H54 (cell line): ENCODE measurements at regions not wholly inside any gene's neighbourhood (a gene's known extent, or its start where the extent isn't known, plus 50 kb on each side); places are given as distances from the start of the nearest gene placed in this dataset.
A peak's percentile ranks its signal among the peaks of the same experiment; 100 is the strongest.
"Not testable (repeated sequence)": the region's sequence is repeated elsewhere in the genome, so short reads cannot be mapped to it uniquely, and the experiment has no call there.

ENCODE experiments used
- DNase-seq: peaks from one replicate; pipeline ENCODE4 v3.0.0; 2011; ENCODE audit warnings: low spot score, mixed read lengths; ENCODE audit not compliant: insufficient read length
- FAIRE-seq: peaks from 3 replicates; lab custom pipeline; 2011; peaks lifted over from hg19 to GRCh38; lab: Jason Lieb, UNC
- POLR2A ChIP-seq: IDR thresholded peaks from 2 replicates; pipeline ENCODE4 v1.6.1; 2011; ENCODE audit warnings: low read depth, mild to moderate bottlenecking, low read length

DNA sequence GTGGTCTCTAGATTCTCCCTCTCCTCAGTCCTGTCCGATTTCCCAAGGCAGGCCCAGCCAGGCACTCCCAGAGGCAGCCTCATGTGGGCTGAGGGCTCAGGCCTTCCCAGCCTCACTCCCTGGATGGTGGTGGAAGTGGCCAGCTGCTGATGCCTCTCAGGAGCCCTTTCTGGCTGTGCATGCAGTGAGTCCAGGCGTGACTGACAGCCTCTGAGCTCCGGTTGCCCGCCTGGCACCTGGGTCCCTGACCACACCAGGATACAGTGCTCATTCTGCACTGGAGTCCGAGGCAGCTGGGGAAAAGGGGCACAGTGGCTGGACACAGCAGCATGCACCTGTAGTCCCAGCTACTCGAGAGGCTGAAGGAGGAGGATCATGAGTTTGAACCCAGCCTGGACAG lies 132.6 kb downstream of the CUL2 start:
- DNase-seq, result no peak
- TF ChIP-seq POLR2A, result no peak
- FAIRE-seq, result no peak

DNA sequence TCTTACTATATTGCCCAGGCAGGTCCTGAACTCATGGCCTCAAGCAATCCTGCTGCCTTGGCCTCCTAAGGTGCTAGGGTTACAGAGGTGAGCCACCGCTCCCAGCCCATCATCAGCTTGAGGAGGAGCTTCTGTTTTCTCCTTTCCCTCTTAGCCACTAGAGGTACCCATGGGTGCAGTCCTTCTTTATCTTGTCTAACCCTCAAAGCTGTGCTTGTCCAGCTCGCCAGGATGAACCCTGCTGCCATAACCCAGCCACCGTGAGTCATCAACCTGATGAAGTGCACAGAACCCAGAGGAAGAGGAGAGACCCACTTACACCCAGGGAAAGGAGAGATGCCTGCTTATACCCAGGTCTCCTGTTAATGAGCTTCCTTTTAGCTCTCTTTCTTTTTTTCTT lies 133.4 kb downstream of the CUL2 start:
- DNase-seq (no peak), FAIRE-seq (no peak)
- TF ChIP-seq POLR2A, result no peak

DNA sequence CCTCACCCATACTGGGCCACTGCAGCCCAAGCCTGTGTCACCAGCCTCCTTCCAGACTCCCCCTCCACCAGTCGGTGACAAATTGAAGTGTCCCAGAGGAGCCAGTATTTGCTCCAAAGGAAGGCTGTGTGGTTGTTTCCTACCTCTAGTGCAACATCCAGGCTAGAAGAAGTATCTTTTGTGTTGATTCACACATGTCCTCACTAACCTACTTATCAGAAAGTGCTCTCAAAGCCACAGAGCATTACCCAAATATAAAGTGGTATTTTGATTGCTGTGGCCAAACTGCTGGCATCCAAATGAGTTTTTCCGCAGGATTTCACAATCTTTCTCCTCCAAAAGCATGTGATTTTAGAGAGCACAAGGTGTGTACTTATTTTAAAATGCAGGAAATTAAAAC lies 134.8 kb downstream of the CUL2 start:
- FAIRE-seq (no peak), DNase-seq (no peak)
- no peak for TF ChIP-seq POLR2A

DNA sequence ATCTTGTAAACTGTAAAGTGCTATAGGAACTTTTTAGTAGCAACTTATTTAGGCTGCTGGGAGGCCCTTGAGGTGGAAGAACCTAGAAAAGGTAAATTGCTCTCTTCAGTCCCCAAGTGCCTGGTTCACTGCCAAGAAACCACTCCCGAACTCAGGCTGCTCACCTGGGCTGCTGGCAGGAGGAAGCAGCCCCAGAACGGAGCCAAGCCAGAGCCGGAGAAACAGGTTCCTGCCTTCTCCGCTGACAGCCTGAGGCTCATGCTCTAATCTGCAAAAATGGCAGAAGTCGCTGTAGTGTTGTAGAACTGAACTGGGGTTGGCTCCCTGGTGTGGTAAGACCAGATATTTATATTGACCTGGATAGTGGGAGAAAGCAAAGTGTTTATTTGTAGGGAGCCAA lies 136.0 kb downstream of the CUL2 start:
- no peak for FAIRE-seq
- no peak for TF ChIP-seq POLR2A
- DNase-seq, result no peak

DNA sequence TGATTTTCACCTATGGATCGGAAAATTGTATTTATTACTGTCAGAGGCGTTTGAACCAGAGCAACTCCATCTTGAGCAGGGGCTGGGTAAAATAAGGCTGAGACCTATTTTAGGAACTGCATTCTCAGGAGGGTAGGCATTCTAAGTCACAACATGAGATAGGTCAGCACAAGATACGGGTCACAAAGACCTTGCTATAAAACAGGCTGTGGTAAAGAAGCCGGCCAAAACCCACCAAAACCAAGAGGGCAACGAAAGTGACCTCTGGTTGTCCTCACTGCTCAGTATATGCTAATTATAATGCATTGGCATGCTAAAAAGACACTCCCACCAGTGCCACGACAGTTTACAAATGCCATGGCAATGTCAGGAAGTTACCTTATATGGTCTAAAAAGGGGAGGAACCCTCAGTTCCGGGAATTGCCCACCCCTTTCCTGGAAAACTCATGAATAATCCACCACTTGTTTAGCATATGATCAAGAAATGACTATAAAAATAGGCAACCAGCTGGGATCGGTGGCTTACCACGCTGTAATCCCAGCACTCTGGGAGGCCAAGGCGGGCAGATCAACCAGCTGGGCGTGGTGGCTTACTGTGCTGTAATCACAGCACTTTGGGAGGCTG lies 136.3 kb upstream of the PARD3 start:
- not testable (repeated sequence) for DNase-seq, FAIRE-seq

DNA sequence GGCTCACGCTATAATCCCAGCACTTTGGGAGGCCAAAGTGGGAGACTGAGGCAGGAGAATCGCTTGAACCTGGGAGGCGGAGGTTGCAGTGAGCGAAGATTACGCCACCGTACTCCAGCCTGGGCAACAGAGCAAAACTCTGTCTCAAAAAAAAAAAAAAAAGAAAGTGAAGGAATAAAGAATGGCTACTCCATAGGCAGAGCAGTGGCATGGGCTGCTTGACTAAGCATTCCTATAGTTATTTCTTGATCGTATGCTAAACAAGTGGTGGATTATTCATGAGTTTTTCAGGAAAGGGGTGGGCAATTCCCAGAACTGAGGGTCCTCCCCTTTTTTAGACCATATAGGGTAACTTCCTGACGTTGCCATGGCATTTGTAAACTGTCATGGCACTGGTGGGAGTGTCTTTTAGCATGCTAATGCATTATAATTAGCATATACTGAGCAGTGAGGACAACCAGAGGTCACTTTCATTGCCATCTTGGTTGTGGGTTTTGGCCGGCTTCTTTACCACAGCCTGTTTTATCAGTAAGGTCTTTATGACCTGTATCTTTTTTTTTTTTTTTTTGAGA lies 130.9 kb upstream of the PARD3 start:
- not testable (repeated sequence) for FAIRE-seq, DNase-seq

DNA sequence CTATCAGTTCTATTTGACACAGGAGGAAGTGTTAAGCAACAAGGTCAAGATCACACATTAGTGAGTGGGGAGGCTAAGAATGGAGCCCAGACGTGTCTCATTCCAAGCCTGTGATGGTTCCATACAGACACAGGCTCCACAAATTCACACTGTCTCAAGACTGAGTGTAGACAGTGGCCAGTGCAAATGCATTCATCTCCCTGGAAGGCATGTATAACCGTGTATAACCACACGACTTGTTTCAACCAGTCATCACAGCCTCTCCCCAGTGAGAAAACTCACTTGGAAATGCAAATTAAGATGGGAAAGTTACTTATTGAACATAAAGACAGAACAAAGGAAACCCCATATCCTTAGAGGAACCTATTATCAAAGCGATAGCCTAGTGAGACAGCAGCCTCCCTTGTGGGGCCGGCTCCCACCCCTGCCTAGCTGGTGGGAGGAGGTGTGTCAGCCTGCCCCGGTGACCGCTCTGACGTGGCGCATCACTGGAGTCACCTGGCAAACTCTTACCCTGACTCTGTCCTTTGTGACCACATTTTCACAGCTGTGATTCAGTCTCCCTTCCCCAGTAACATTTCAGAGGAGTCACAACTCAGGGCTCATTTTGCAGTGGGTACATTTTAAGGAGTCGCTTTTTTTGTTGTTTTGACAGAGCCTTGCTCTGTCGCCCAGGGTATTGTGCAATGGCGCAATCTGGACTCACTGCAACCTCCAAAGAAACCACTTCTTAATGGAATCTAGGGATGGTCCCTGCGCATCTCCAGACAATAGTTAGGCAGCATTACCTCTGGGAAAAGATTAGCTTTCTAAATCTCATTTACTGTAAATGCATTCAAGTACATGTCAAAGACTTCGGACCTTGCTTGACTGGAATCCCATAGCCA lies 126.6 kb upstream of the PARD3 start:
- no peak for DNase-seq
- no peak for TF ChIP-seq POLR2A
- FAIRE-seq, result no peak

DNA sequence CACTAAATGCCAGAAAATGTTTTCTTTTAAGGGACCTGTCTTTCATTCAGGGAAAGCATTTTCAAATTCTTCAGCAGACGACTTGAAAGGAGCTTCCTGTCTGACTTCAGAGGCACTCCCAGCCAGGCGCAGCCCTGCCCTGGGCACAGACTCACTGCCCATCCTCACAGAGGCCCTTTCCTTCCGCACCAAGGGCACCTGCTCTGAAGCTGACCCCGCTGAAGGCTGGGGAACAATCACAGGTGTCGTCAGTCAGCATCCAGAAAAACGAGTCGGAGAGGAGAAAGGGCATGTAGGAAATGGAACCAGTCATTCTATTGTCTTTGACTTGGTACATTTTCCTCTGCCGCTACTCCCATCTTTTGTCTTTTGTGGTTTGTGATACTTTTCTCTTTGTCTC lies 125.3 kb upstream of the PARD3 start:
- TF ChIP-seq POLR2A, result no peak
- FAIRE-seq (no peak), DNase-seq (no peak)

DNA sequence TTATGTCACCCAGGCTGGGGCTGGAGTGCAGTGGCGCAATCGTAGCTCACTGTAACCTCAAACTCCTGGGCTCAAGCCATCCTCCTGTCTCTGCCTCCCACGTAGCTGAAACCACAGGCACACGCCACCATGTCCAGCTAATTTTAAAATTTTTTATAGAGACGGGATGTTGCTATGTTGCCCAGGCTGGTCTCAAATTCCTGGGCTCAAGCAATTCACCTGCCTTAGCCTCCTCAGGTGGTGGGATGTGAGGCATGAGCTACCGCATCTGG lies 123.2 kb upstream of the PARD3 start:
- no peak for TF ChIP-seq POLR2A
- FAIRE-seq (no peak), DNase-seq (no peak)

DNA sequence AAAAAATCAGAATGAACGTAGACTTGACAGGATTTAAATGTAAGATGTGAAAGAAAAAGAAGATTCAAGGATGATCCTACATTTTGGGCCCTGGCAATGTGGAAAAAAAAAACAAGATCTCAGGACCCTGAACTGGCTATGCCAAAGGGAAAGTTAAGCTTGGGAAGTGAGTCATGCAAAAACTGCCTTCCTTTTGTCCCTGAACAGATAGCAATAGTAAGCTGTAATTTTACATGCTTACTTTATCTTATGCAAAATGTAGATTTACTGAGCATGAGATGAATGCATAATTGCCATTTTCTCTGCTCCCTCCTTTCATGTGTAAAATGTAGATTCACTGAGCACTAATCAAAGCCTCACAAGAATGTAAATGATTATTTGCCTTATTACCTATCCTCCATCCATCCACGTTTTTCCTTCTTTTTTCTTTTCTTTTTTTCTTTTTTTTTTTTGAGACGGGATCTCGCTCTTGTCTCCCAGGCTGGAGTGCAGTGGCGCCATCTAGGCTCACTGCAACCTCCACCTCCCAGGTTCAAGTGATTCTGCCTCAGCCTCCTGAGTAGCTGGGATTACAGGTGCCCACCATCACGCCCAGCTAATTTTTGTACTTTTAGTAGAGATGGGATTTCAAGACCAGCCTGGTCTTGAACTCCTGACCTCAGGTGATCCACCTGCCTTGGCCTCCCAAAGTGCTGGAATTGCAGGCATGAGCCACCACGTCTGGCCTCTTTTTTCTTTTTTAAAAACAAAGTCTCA lies 122.7 kb upstream of the PARD3 start:
- peak; percentile 74 for FAIRE-seq
- DNase-seq, result not testable (repeated sequence)

DNA sequence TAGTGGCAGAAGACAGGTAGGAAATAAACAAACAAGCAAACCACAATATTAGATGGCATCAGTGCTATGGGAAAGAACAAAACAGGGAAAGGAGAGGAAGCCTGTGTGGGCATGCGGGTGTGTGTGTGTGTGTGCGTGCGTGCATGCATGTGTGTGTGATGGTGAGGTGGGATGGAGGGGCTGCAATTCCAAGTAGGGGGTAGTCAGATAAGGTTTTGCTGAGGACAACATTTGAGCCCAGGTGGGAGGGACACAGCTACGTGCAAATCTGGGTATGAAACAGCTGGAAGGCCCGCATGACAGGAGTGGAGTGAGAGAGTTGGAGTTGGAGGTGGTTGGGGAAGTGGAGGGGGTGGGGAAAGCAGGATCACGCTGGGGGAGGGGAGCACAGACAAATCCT lies 121.0 kb upstream of the PARD3 start:
- no peak for TF ChIP-seq POLR2A
- FAIRE-seq, result no peak
- no peak for DNase-seq

DNA sequence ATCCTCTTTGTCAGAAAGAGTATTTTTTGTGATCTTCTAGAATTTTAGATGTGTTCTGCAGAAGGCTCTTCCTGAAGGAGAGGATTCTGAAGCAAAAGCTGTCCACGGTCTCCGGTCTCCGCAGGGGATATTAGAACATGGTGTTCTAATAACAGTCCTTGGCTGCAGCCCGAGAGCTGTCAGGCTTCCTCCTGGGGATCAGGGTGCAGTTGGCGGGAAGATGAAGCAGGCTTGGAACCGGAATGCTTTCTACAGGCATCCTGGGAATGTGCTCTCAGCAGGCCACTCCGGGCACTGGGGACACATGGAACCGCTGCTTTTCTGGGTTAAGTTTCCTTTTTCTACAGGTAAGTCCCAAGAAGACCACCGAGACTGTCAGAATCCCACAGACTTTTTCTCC lies 118.6 kb upstream of the PARD3 start:
- no peak for FAIRE-seq
- no peak for TF ChIP-seq POLR2A
- no peak for DNase-seq

DNA sequence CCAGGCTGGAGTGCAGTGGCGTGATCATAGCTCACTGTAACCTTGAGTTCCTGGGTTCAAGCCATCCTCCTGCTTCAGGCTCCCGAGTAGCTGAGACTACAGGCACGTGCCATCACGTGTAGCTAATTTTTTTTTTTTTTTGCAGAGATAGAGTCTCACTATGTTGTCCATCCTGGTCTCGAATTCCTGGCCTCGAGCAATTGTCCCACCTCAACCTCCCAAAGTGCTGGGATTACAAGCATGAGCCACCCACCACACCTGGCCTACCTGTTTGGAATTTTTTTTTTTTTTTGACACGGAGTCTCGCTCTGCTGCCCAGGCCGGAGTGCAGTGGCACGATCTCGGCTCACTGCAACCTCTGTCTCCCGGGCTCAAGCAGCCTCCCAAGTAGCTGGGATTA lies 117.1 kb upstream of the PARD3 start:
- FAIRE-seq (no peak), DNase-seq (no peak)
- no peak for TF ChIP-seq POLR2A

DNA sequence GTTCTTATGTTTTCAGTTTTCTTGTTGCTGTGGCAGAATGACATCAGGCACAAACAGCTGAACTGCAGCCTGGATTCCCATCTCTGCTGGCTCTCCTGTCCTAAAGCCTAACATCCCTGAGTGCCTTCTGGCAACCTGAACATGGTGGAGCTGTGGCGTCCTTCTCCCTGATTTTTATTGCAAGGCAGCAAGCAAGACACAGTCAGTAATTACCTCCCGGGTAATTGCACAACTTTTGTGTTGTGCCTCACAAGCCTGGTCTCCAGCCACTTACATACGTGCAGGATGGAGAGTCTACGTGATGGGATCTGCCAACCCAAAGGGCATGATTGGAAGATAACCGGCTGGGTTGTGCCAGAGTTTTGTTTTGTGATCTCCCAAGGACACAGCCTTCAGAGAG lies 116.1 kb upstream of the PARD3 start:
- DNase-seq (no peak), FAIRE-seq (no peak)
- TF ChIP-seq POLR2A, result no peak
